Embryonic facial prominence (tissue), 1 donor: ENCODE measurements at regions not wholly inside any gene's neighbourhood (a gene's known extent, or its start where the extent isn't known, plus 50 kb on each side); places are given as distances from the start of the nearest gene placed in this dataset.
"Not testable (repeated sequence)": the region's sequence is repeated elsewhere in the genome, so short reads cannot be mapped to it uniquely, and the experiment has no call there.

Experiments
- DNase-seq: peaks from one replicate; pipeline ENCODE4 v3.0.0-alpha.2; 2016; ENCODE audit errors: extremely low spot score

DNA sequence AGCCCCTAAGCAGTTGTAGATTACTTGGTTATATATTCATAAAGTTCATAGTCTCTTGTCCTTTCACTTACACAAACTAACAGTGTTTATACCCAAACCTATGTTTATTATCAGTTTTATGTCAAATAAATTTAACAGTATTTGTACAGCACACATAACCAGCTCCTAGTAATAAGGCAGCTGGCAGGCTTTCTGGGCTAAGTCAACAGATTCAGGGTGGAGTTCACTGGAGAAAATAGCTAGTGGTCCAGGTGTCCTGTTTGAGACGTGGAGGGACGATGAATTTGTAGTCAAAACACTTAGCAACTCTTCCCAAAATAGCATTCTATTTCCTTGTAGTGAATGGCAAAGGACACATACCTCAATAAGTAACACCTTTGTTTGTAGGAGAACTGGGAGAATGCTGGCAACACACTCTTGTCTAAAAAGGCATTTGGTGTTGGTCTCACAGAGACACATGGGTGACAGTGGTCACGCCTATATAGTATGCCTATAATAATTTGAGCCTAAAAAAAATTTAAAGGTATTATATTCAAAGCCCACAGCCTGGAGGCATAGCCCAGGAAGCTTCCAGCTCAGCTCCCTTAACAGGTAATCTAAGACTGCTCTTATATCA is 156.4 kb upstream of the CARMIL1 start:
- DNase-seq = no peak

DNA sequence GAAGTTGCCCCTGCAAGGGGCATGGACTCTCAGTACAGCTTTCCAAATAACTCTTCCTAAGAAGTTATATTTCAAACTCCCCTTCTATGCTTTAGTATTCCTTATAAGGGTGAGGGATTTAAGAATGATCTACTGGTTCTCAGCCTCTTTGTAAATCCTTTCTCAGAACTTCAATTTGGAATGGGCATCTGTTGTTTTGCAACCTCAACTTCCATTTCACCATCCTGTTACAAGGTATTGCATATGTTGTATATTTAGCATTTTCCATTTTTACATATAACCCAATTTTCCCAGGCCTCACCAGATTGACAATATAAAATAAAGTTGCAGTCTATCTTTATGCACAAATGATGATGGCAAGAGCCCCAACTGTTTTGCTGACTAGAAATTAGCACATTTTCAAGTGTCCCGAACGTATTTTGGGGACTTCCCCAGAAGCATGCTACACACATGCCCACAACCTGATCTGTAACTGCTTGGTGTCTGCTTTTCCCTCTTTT is 154.9 kb upstream of the CARMIL1 start:
- DNase-seq = no peak

DNA sequence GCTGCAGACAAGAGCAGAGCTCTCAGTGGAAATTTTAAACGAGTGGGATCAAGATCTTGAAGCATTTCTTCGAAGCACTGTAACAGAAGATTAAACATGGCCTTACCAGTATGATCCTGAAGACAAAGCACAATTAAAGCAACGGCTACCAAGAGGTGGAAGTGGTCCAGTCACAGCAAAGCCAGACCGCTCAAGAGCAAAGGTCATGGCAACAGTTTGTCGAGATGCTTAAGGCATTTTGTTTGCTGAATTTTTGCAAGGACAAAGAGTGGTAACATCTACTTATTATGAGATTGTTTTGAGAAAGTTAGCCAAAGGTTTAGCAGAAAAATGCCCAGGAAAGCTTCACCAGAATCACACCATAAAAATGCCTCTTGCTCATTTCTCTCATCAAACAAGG is 153.4 kb upstream of the CARMIL1 start:
- DNase-seq = no peak

DNA sequence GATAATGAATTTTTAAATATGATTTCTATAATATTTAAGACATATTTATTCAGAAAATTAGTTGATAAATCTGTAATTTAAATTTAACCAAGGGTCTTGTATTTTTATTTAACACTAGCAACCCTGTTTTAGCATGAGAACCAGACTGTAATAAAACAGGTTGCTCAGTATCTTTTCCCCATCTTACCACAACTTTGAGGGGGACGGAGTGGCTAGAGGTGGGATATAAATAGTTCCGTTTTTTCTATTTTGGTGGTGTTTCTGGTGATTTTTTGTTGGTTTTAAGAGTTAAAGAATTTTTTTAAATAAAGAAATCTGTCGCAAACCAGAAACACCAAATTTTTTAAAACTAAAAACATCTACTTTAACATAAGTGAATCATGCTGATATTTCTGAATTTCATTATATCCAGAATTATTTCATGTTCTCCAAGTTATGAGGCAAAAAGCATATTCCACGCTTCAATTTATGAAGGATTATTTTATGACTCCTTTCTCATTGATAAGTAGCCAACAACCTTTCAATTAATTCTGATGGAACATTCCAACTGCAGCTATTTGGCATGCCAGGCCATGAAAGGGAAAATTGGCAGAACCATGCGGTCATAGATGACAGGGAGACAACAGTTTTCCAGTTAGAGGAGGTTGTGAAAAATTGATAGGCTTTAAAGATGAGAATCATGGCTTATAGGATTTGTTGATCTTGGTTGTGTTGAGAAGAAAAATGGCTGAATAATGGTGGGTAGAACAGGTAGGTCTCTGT is 151.9 kb upstream of the CARMIL1 start:
- no peak for DNase-seq

DNA sequence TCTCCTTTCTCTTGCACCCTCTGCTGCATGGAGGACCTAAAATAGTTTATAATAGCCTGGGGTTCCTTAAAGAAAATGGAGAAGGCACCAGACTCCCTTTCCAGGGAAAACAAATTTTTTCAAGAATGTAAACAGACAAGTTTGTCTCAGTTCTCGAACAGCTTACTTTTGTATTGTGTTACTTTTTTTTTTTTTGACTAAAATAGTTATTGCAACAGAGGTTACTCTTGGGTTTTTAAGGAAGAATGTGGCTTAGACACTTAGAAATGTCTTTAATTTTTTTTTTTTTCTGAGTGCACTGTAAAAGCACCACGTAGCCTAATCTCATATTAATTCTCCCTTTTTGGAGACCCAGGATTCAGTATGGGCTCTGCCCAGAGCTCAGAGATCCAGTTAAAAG is 148.7 kb upstream of the CARMIL1 start:
- no peak for DNase-seq

DNA sequence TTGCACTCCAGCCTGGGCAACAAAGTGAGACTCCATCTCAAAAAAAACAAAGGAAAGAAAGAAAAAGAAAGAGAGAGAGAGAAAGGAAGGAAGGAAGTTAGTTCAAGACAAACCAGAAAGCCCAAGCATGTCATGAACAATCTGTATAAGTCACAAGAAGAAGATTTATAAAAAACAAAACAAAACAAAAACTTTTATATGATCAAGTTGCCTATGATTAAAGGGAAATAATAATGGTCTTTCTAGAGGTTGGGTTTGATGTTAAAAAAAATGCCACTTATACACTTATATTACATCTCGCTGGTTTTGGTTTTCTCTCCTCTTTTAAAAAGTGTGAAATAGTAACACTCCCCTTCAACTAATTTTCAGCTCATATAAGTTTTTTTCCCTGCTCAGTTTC is 146.2 kb upstream of the CARMIL1 start:
- no peak for DNase-seq

DNA sequence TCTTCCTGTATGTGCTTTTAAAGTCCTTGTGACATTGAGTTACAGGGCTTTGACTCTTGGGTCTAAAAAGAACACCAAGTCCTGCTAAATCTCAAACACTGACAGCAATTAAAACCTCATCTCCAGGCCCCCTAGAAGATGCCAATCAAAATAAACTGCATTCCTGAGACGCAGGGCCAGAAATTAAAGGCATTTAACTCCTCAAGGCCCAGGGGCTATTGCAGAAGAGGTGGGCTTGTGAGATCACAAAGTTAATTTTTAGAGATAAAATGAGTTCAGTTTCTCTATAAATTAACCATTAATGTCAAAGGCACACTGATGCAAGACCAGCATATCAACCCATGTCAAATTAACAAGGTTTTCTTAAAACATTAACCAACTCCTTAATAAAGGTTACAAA is 145.6 kb upstream of the CARMIL1 start:
- DNase-seq = no peak

DNA sequence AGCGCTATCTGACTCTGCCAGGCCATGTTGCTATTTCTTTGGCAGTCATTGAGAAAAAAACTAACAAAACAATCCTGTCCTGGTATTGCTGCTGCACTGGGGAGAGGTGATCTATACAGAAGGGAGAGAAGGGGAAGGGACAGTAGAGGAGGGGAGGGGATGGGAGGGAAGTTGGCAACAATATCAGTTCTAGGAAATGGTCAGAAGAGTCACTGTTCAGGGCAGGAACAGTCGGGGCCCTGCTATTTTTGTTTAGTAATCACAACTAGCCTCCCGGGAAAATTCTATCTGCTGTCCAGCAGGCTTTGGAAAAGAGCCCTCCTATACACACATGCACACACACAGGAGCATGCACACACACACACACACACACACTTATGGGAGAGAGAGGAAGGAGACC is 142.3 kb upstream of the CARMIL1 start:
- DNase-seq = no peak

DNA sequence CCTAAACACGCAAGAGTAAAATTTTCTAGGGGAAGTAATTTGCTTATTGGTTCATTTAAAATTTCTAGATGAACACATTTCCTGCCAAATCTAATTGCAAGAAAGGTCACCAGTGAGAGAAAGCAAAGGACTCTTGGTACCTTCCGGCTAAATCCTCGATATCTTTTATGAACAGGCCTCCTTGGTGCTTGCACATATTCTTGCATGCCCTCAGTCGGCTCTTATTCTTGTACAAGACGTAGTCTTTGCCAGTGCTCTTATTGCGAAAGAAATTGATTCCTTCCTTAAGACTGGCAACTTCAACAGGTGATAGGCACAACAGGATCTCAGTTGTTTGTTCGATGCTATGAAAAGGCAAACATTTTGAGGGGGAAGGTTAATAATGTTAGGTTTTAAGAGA is 141.7 kb upstream of the CARMIL1 start:
- no peak for DNase-seq

DNA sequence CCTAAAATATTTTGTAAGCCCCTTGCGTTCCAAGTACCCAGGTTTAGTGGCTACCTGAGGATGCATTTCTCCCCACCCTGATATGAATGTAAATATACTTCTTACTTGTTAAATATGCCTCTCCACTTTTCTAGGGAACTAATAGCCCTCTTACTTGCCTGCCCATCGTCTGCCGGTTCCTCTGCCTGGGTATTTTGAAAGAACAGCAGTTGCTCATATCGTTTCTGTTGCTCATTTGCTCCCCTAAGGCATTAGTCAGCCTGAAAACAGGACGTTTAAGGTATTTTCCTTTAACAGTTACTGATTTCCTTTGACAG is 141.3 kb upstream of the CARMIL1 start:
- no peak for DNase-seq

DNA sequence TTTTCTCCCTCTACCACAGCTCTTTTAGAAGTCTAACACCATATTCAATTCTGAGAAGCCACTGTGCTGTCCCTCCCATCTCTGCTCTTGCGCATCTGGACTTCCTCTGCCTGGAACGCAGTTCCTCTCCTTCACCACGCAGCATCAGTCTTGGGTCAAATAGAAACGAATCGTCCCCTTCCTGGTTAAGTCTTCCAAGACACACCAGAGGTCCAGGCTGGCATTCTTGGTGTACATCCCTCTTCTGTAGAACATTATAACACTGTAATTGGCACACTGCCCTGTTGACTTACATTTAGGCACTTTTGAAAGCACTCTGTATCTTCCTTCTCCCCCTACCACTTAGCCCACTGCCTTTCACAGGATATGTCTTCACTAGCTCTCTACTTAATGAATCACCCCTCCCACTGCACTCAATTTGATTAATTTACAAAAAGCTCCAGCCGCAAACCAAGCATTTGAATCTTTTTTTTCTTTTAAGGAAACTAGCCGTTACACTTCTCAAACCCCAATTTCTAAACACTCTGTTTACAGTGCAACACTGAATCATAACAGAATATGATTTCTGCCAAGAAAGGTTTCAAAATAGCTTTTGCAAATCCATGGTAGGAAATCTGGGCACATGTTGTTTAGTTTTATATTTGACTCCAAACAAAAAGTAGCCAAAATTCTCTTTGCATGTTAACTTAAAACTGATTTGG is 140.8 kb upstream of the CARMIL1 start:
- DNase-seq = no peak

DNA sequence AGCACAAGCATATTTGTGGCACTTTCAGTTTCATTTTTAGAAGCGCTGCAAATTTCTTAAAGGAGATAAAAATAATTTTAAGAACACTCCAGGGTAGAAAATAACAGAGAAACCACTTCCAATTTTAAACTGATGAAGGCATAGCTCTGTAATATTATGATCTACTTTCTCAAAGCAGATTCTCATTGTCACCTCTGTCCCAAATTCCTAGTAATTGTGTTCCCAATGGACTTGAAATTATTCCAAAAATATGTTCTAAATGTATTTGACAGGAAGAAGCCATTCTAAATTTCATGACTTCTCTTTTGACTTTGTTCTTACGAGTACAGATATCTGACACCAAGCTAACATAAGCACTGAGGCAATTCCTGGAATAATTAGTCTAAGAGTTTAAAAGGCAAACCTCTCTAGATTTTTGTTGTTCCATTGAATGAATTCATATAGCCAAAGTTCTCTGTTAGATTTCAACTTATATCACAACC is 140.2 kb upstream of the CARMIL1 start:
- DNase-seq = no peak

DNA sequence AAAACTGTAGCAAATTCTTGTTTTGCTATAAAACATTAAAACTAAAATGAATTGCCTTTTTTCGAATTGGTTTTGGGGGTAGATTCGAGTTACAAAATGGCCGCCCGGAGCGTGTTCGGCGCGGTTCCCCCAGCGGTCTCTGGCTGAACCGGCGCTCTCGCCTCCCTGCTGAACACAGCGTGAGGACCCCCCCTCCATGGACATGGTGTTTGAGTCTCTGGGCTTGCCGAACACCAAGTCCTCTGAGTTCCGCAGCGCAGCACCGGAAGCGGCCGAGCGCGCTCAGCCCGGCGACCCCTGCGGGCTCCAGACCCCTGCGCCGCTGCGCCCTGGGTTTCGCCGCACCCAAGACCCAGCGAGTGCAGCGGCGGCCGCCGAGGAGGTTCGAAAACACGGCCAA is 139.6 kb upstream of the CARMIL1 start:
- DNase-seq = not testable (repeated sequence)

DNA sequence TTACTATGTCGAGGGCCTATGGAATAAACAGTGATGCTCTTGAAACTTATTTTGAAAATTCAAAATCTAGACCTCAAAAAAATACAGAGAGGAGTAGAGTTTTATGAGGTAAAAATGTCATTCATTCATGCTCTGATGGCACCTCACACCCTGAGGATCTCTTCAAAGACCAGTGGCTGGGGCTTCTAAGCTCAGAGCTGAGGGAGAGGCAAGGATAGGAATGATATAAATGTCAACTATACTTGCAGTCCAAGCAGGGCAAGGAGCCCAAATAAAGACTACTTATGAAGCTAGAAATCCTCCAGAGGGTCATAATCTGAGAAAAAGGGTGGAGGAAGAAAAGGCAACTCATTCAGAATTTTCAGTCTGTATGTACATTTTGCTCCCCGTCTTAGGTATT is 136.7 kb upstream of the CARMIL1 start:
- DNase-seq = no peak

DNA sequence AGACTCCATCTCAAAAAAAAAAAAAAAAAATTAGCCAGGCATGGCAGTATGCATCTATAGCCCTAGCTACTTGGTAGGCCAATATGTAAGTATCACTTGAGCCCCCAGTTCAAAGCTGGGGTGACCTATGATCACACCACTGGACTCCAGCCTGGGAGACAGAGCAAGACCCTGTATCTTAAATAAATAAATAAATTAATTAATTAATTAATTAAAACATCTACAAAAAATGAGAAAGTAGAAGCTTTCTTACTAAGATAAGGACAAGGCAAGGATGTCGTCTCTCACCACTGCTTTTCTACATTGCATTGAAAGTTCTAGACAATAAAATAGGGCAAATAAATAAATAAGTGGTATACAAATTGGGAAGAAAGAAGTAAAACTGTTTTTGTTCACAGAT is 134.3 kb upstream of the CARMIL1 start:
- DNase-seq = no peak

DNA sequence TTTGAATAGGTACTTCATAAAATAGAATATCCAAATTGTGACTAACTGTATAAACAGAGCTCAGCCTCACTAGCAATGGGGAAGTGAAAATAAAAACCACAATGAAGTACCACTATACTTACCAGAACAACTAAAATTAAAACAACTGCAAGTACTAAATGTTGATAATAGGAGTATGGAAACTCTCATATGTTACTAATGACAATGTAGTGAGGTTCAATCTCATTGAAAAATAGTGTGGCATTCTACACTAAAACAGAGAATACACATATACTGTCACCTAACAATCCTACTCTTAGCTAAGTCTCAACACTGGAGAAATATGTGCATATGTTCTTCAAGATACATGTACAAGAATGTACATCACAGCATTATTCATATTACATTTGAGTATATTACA is 132.0 kb upstream of the CARMIL1 start:
- no peak for DNase-seq

DNA sequence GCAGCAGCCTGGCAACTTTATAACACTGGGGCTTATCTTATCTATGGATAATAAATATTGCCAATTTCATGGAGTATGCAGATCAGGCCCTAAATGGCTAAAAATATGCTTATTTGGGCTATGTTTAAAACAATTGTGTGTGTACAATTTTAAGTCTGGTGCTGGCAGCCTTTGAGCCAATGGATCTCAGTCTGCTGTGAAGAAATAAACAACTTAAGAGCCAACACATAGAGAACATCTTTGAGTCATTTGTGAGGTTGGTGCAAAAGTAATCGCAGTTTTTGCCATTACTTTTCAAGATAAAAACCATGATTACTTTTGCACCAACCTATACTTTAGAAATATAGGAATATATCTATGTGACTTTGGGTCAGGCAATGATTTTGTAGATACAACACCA is 129.1 kb upstream of the CARMIL1 start:
- no peak for DNase-seq

DNA sequence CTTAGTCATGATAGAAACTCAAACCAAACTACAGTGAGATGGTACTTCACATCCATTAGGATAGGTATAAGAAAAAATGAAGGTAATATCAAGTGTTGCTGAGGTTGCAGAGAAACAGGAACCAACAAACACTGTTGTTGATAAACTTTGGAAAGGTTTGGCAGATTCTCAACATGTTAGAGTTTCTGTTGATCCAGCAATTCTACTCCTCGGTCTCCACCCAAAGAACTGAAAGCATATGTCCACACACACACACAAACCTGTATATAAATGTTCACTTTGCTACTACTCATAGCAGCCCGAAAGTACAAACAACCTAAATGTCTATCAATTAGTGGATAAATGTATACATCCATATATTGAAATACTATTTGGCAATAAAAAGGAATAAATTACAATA is 128.3 kb upstream of the CARMIL1 start:
- DNase-seq = no peak

DNA sequence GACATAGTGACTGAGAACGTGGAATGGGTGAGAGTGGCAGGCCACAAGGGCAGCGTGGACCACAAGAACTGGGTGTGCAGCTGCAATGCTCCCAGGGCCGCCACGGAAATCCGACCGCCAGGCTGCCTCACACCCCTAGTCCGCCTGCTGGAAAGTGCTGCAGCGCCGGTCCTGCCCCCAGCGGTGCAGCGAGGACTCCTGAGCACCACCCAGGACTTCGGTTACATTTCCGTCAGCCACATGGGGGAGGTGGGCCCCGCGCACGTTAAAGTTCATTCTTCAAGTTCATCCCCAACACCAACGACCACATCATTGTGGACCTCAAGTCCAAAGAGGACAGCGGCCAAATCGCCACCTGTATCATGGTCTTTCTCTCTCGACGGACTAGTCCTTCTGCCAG is 126.1 kb upstream of the CARMIL1 start:
- DNase-seq = no peak

DNA sequence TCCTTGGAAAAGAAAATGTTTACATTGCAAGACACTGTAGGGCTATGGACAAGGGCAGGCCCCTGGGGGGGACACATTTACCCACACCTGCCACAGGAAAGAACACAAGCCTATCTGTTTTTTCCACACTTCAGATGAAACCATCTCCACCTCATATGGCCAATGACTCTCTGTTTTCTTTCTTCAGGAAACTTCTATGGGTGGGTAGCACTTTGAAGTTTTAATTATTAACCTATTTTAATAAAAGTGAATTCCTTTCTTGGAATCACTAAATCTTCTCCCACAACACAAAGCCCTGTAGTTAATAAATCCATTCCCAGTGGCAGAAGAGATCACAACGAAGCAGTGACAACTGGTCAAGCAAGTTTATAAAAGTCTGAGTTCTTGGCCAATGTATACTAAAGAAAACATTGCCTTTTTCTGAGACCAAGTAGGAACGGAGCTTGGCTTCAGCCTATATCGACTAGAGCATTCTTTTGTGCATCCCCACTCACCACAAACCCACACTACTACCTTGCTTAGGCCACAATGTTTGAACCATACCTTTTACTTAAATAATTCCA is 125.1 kb upstream of the CARMIL1 start:
- DNase-seq = no peak

DNA sequence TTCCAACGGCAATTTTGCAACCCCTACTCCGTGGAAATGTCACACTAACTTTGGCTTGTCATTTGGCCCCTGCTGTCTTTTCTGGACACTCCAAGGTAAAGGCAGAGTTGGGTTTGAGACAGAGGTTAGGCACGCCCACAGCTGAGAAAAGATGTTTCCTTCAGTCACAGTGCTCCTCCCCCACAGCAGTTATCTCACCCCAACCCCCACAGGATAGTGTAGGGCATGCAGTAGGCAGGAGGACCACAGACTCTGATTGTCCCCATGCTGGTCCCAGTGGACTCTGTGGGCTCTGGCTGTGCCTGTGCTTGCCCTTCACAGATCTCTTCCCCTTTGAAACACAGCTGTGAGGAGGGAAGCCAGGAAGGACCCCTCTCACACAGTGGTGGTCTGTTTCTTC is 124.0 kb upstream of the CARMIL1 start:
- DNase-seq = no peak

DNA sequence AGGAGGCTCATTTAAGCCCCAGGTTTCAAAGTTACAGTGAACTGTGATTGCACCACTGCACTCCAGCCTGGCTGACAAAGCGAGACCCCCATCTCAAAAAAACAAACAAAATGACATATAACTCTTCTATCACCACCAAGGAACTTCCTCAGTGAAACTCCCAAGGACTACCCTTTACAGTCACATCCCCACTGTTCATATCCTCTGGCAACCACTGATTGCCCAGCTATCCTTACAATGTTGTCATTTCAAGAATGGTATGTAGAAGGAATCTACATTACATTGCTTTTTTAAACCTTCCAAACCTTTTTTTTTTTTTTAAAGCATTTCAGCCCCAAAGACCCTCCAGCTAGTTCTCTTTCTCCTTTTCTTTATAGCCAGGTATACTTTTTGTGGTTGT is 123.1 kb upstream of the CARMIL1 start:
- no peak for DNase-seq

DNA sequence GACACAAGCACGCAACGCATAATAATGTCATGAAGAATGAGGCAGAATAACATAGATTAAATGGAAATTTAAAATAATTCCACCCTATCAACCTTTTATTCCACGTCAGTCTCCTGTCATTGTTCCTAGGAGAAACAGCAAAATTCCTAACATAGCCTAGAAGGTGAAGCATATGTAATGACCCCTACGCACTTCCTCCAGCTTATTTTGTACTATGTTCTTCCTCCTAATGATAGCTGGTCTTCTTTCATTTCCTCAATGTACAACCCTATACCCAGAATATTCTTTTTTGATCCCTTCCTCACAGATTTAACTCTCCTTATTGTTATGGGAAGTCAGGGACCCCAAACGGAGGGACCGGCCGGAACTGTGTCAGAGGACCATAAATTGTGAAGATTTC is 122.0 kb upstream of the CARMIL1 start:
- no peak for DNase-seq
